DOHH2 (cell line): ENCODE measurements at regions not wholly inside any gene's neighbourhood (a gene's known extent, or its start where the extent isn't known, plus 50 kb on each side); places are given as distances from the start of the nearest gene placed in this dataset.
"Not testable (repeated sequence)": the region's sequence is repeated elsewhere in the genome, so short reads cannot be mapped to it uniquely, and the experiment has no call there.

Experiments
- H3F3A ChIP-seq: fragments of 200-600 bp; sonication (generic), shearing (Covaris generic); 2 replicates; pipeline ENCODE4 v1.6.0; 2016; ENCODE audit warnings: antibody characterized with exemption, mild to moderate bottlenecking; ENCODE audit not compliant: control insufficient read depth, insufficient read depth
- H3K27ac ChIP-seq: fragments of 200-600 bp; sonication (generic); 2 replicates; pipeline ENCODE4 v1.5.1; 2014; ENCODE audit warnings: low read depth, mild to moderate bottlenecking, low read length, moderate library complexity
- H3K27me3 ChIP-seq: fragments of 200-600 bp; sonication (generic); 2 replicates; pipeline ENCODE4 v1.6.1; 2014; ENCODE audit warnings: mild to moderate bottlenecking, low read length, mixed read lengths; ENCODE audit not compliant: control insufficient read depth
- H3K36me3 ChIP-seq: fragments of 200-600 bp; sonication (generic); 2 replicates; pipeline ENCODE4 v1.6.1; 2014; ENCODE audit warnings: mild to moderate bottlenecking, low read length, moderate library complexity, mixed read lengths; ENCODE audit not compliant: control insufficient read depth
- H3K4me1 ChIP-seq: fragments of 200-600 bp; sonication (generic); 2 replicates; pipeline ENCODE4 v1.6.1; 2014; ENCODE audit warnings: mild to moderate bottlenecking, low read length, mixed read lengths; ENCODE audit not compliant: control insufficient read depth
- H3K4me2 ChIP-seq: fragments of 200-600 bp; sonication (generic); 2 replicates; pipeline ENCODE4 v1.6.0; 2014; ENCODE audit warnings: mild to moderate bottlenecking, low read length, moderate library complexity
- H3K4me3 ChIP-seq: fragments of 200-600 bp; sonication (generic); 2 replicates; pipeline ENCODE4 v1.5.1; 2014; ENCODE audit warnings: mild to moderate bottlenecking, low read length, mixed read lengths
- H3K79me2 ChIP-seq: fragments of 200-600 bp; sonication (generic); 2 replicates; pipeline ENCODE4 v1.6.1; 2014; ENCODE audit warnings: mild to moderate bottlenecking, low read length, mixed read lengths; ENCODE audit not compliant: control insufficient read depth
- H3K9me2 ChIP-seq: fragments of 200-600 bp; sonication (generic); replicated peaks from 2 replicates; pipeline ENCODE4 v1.6.1; 2014; ENCODE audit warnings: mild to moderate bottlenecking, low read length, mixed read lengths; ENCODE audit not compliant: control insufficient read depth
- H3K9me3 ChIP-seq: fragments of 200-600 bp; sonication (generic); 2 replicates; pipeline ENCODE4 v1.6.1; 2014; ENCODE audit warnings: antibody characterized with exemption, low read length, mixed read lengths; ENCODE audit not compliant: control insufficient read depth, insufficient read depth
- H4K20me1 ChIP-seq: fragments of 200-600 bp; sonication (generic); 2 replicates; pipeline ENCODE4 v1.6.0; 2014; ENCODE audit warnings: low read depth, mild to moderate bottlenecking, antibody characterized with exemption, low read length, moderate library complexity; ENCODE audit not compliant: control insufficient read depth, insufficient read depth
- EZH2phosphoT487 ChIP-seq: fragments of 200-600 bp; sonication (generic); IDR thresholded peaks from 2 replicates; pipeline ENCODE4 v1.6.1; 2017; ENCODE audit warnings: borderline replicate concordance, mild to moderate bottlenecking, antibody characterized with exemption, low read length, moderate library complexity, mixed read lengths
- TF ChIP-seq, protein P1 (sequence below): fragments of 200-600 bp; sonication (generic); IDR thresholded peaks from one replicate; pipeline ENCODE4 v1.5.1; 2014; ENCODE audit warnings: antibody characterized with exemption, mild to moderate bottlenecking, low read depth, low read length; ENCODE audit not compliant: poor library complexity, severe bottlenecking

- Histone ChIP-seq H3K9me2 (no peaks in the 10 kb centered on the region), H3K27me3 (peaks cover 7% of the 10 kb centered on the region; the same call in 1 of the 2 replicates), H3K4me2 (no peak overlapping the region), H3K27ac (no peak overlapping the region), H3F3A (no peaks in the 10 kb centered on the region), H3K9me3 (no peaks in the 10 kb centered on the region), H4K20me1 (no peaks in the 10 kb centered on the region), H3K4me1 (no peaks in the 10 kb centered on the region), H3K4me3 (no peak overlapping the region), H3K79me2 (no peaks in the 10 kb centered on the region), H3K36me3 (no peaks in the 10 kb centered on the region)
- TF ChIP-seq, protein P1, sequence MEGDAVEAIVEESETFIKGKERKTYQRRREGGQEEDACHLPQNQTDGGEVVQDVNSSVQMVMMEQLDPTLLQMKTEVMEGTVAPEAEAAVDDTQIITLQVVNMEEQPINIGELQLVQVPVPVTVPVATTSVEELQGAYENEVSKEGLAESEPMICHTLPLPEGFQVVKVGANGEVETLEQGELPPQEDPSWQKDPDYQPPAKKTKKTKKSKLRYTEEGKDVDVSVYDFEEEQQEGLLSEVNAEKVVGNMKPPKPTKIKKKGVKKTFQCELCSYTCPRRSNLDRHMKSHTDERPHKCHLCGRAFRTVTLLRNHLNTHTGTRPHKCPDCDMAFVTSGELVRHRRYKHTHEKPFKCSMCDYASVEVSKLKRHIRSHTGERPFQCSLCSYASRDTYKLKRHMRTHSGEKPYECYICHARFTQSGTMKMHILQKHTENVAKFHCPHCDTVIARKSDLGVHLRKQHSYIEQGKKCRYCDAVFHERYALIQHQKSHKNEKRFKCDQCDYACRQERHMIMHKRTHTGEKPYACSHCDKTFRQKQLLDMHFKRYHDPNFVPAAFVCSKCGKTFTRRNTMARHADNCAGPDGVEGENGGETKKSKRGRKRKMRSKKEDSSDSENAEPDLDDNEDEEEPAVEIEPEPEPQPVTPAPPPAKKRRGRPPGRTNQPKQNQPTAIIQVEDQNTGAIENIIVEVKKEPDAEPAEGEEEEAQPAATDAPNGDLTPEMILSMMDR, result no peak
- TF ChIP-seq EZH2phosphoT487, result no peak
These were observed 66.9 kb upstream of the DIAPH3 start for GRCh38 chr13:60230593-60230992.

- no peaks in the 10 kb centered on the region for H4K20me1 ChIP-seq
- no peaks in the 10 kb centered on the region for H3K27me3 ChIP-seq
- no peaks in the 10 kb centered on the region for H3K9me3 ChIP-seq
- TF ChIP-seq, protein P1, result no peak
- TF ChIP-seq EZH2phosphoT487, result no peak
- no peaks in the 10 kb centered on the region for H3K4me1 ChIP-seq
- no peak overlapping the region for H3K4me3 ChIP-seq
- no peak overlapping the region for H3K4me2 ChIP-seq
- no peaks in the 10 kb centered on the region for H3K36me3 ChIP-seq
- H3K27ac ChIP-seq, result no peak overlapping the region
- no peaks in the 10 kb centered on the region for H3K9me2 ChIP-seq
- no peaks in the 10 kb centered on the region for H3F3A ChIP-seq
- H3K79me2 ChIP-seq, result no peaks in the 10 kb centered on the region
These were observed 78.4 kb upstream of the DIAPH3 start for GRCh38 chr13:60242043-60242595.

GRCh38 chr13:60244381-60244780, 80.7 kb upstream of the DIAPH3 start:
- Histone ChIP-seq H3K9me2 (no peaks in the 10 kb centered on the region), H3K27ac (no peak overlapping the region), H3K4me2 (no peak overlapping the region), H3K79me2 (no peaks in the 10 kb centered on the region), H3K4me1 (no peaks in the 10 kb centered on the region), H3K27me3 (no peaks in the 10 kb centered on the region), H3K9me3 (no peaks in the 10 kb centered on the region), H3K4me3 (no peak overlapping the region), H3F3A (no peaks in the 10 kb centered on the region), H4K20me1 (no peaks in the 10 kb centered on the region), H3K36me3 (no peaks in the 10 kb centered on the region)
- TF ChIP-seq, protein P1, result no peak
- no peak for TF ChIP-seq EZH2phosphoT487

- H3K4me2 ChIP-seq, H3K9me2 ChIP-seq, H4K20me1 ChIP-seq, H3K36me3 ChIP-seq, H3K27me3 ChIP-seq, H3K9me3 ChIP-seq, H3K4me3 ChIP-seq, H3K4me1 ChIP-seq, H3K79me2 ChIP-seq, H3K27ac ChIP-seq, H3F3A ChIP-seq: not testable (repeated sequence)
These were observed 87.7 kb upstream of the DIAPH3 start for GRCh38 chr13:60251419-60251818.
